ENCODE measurements at regions not wholly inside any gene's neighbourhood (a gene's known extent, or its start where the extent isn't known, plus 50 kb on each side); places are given as distances from the start of the nearest gene placed in this dataset.

- TF ChIP-seq ESRRB (CRISPR knock-in tag; IDR thresholded peaks at IDR 0.05; ENCODE audit: borderline replicate concordance), result no peak
- no peak for TF ChIP-seq HEY1 (CRISPR knock-in tag; IDR thresholded peaks at IDR 0.05; ENCODE audit: borderline replicate concordance)
- no peak for TF ChIP-seq L3MBTL2 (IDR thresholded peaks at IDR 0.05)
- no peak for TF ChIP-seq ELF4 (CRISPR knock-in tag; IDR thresholded peaks at IDR 0.05)
- no peak for TF ChIP-seq E2F4 (CRISPR knock-in tag; IDR thresholded peaks at IDR 0.05; ENCODE audit: low read depth)
- TF ChIP-seq ZNF277 (CRISPR knock-in tag; IDR thresholded peaks at IDR 0.05; ENCODE audit: borderline replicate concordance), result no peak
- no peak for TF ChIP-seq SRSF7 (optimal IDR thresholded peaks at IDR 0.05; ENCODE audit: low read depth, low read length)
- no peak for TF ChIP-seq ZKSCAN1 (IDR thresholded peaks at IDR 0.05; ENCODE audit: low read depth, low read length)
These were observed 52.6 kb upstream of the LOXL4 start (continued) for GRCh38 chr10:98320486-98321185.

GRCh38 chr10:98318861-98319260, 50.9 kb upstream of the LOXL4 start:
- BruUV-seq (replicated peaks), result no TSS peak
- ATAC-seq, result no peak
- H4K20me1 ChIP-seq (replicated peaks; ENCODE audit: control insufficient read depth, insufficient read depth, low read length), result no peaks in the 10 kb centered on the region
- H3K4me1 ChIP-seq (replicated peaks in 1 of 2; ENCODE audit: control insufficient read depth in 2 of 2, insufficient read depth in 2 of 2, low read length in 2 of 2), result peaks cover 13 to 18% of the 10 kb centered on the region in 2 experiments; a peak in 4 of 5 replicates
- ChIA-PET POLR2A (no interaction called here), CTCF (ENCODE audit: low intra/inter-chr PET ratio) (no interaction called here)
- H3K4me2 ChIP-seq (ENCODE audit: insufficient read depth, low read length), result no peak overlapping the region
- no peak overlapping the region for H3K4me3 ChIP-seq
- H3K9ac ChIP-seq (ENCODE audit: insufficient read depth in 1 of 2, low read depth in 2 of 2, low read length in 2 of 2), result peak overlapping the region in 1 of 2 experiments; percentile 35; a peak in 1 of 4 replicates
- intact Hi-C loops (cut with micrococcal nuclease), result no loop called here
- in situ Hi-C loops (cut with MboI), result loop anchor here (25.0 kb wide), 1 partner anchor 407 kb away; no protein-coding TSS in a partner anchor
- H2AFZ ChIP-seq (ENCODE audit: low read depth, low read length), result no peak overlapping the region
- no peaks in the 10 kb centered on the region for H3K9me3 ChIP-seq (replicated peaks; ENCODE audit: control insufficient read depth, insufficient read depth, low read depth, low read length)
- H3K9me1 ChIP-seq (ENCODE audit: control insufficient read depth, insufficient read depth, low read length), result no peaks in the 10 kb centered on the region
- H3K36me3 ChIP-seq (ENCODE audit: control insufficient read depth, insufficient read depth, low read length), result no peaks in the 10 kb centered on the region
- no peak for DNase-seq (ENCODE audit: extremely low read depth in 1 of 4, low spot score in 3 of 4)
- peaks cover 0 to 10% of the 10 kb centered on the region in 2 experiments; a peak in 4 of 5 replicates for H3K27me3 ChIP-seq (ENCODE audit: control insufficient read depth in 2 of 2, insufficient read depth in 2 of 2, low read length in 2 of 2)
- no peaks in the 10 kb centered on the region for H3K79me2 ChIP-seq (ENCODE audit: control insufficient read depth, insufficient read depth, low read length)
- 15% methylated on average over 6 of the region's 6 CpGs for WGBS (ENCODE audit: insufficient coverage, low coverage, missing lambda C conversion rate)
- FAIRE-seq, result no peak
- H3K27ac ChIP-seq (ENCODE audit: extremely low read depth, low read depth, low read length), result no peak overlapping the region
- TF ChIP-seq ZNF224 (CRISPR knock-in tag; IDR thresholded peaks at IDR 0.05) (no peak), ASH1L (IDR thresholded peaks at IDR 0.05; ENCODE audit: borderline replicate concordance, low read depth, partially characterized antibody) (no peak), HOXB6 (CRISPR knock-in tag; IDR thresholded peaks at IDR 0.05; ENCODE audit: borderline replicate concordance) (no peak), IRF2 (CRISPR knock-in tag; IDR thresholded peaks at IDR 0.05) (no peak), CHD4 (IDR thresholded peaks at IDR 0.05; ENCODE audit: insufficient read depth, insufficient replicate concordance, low read depth, low read length, poor library complexity, severe bottlenecking) (no peak), TCF7L2 (IDR thresholded peaks at IDR 0.05; ENCODE audit: low read depth, low read length) (no peak), ZNF592 (IDR thresholded peaks at IDR 0.05) (no peak)
